H1 (cell line): ENCODE measurements at regions not wholly inside any gene's neighbourhood (a gene's known extent, or its start where the extent isn't known, plus 50 kb on each side); places are given as distances from the start of the nearest gene placed in this dataset.

Experiments used
- BACH1 ChIP-seq: IDR thresholded peaks from 2 replicates; pipeline ENCODE4 v1.6.1; 2012; ENCODE audit warnings: low read length, improper control_type of control experiment
- E2F6 ChIP-seq: IDR thresholded peaks from 2 replicates; pipeline ENCODE4 v1.6.1; 2012; ENCODE audit warnings: inconsistent platforms
- MAFK ChIP-seq: IDR thresholded peaks from 2 replicates; pipeline ENCODE4 v1.6.1; 2012; ENCODE audit warnings: low read depth, mild to moderate bottlenecking, improper control_type of control experiment, low read length
- PHF8 ChIP-seq: fragments of 200-600 bp; sonication (generic); conservative IDR thresholded peaks from 2 replicates; pipeline ENCODE4 v1.7.1; 2012; ENCODE audit warnings: low read depth, mild to moderate bottlenecking, inconsistent platforms, low read length, moderate library complexity
- RBBP5 ChIP-seq: IDR thresholded peaks from 2 replicates; pipeline ENCODE4 v1.7.1; 2012; ENCODE audit warnings: low read depth, mild to moderate bottlenecking, inconsistent platforms, low read length, moderate library complexity, borderline replicate concordance
- SAP30 ChIP-seq: fragments of 300-600 bp; sonication (generic); IDR thresholded peaks from 2 replicates; pipeline ENCODE4 v1.7.1; 2012; ENCODE audit warnings: low read length, moderate library complexity, mild to moderate bottlenecking, inconsistent platforms; ENCODE audit not compliant: insufficient read depth, insufficient replicate concordance
- SUZ12 ChIP-seq: fragments of 200-600 bp; sonication (generic); IDR thresholded peaks from 2 replicates; pipeline ENCODE4 v1.6.1; 2012; ENCODE audit warnings: mild to moderate bottlenecking, inconsistent platforms, low read length, moderate library complexity, mixed read lengths

- TF ChIP-seq E2F6 (no peak), RBBP5 (no peak), SUZ12 (no peak), MAFK (no peak), SAP30 (no peak), BACH1 (no peak), PHF8 (no peak)
These were observed 1041.6 kb upstream of the PRKX start (continued) for GRCh38 chrX:4754878-4755604.
